GM18861 (cell line): ENCODE measurements at regions not wholly inside any gene's neighbourhood (a gene's known extent, or its start where the extent isn't known, plus 50 kb on each side); places are given as distances from the start of the nearest gene placed in this dataset.

Experiments
- ATAC-seq: cut with Tn5 transposase; IDR thresholded peaks from one replicate; pipeline ENCODE4 v1.9.1; 2021; ENCODE audit not compliant: unreplicated experiment

GRCh38 chr17:62119373-62119772 is 54.3 kb upstream of the MED13 start:
- peak; percentile 72 for ATAC-seq
